Astrocyte (in vitro differentiated cells and primary cell): ENCODE measurements at regions not wholly inside any gene's neighbourhood (a gene's known extent, or its start where the extent isn't known, plus 50 kb on each side); places are given as distances from the start of the nearest gene placed in this dataset.

Experiments
- DNase-seq: peaks from one replicate; pipeline ENCODE4 v3.0.0-alpha.2; 2010; ENCODE audit warnings: low read depth
- FAIRE-seq: peaks from 2 replicates; lab custom pipeline; 2011; peaks lifted over from hg19 to GRCh38; lab: Jason Lieb, UNC
- H2AFZ ChIP-seq: 2 replicates; pipeline ENCODE4 v1.6.0; 2012; ENCODE audit warnings: low read depth, low read length, inconsistent platforms
- H3K27ac ChIP-seq: 2 replicates; pipeline ENCODE4 v1.5.1; 2011; ENCODE audit warnings: low read depth, low read length, inconsistent platforms
- H3K27me3 ChIP-seq: 2 replicates; pipeline ENCODE4 v1.6.0; 2011; ENCODE audit warnings: low read length, inconsistent platforms; ENCODE audit not compliant: insufficient read depth
- H3K36me3 ChIP-seq: 2 replicates; pipeline ENCODE4 v1.5.1; 2011; ENCODE audit warnings: low read length, inconsistent platforms; ENCODE audit not compliant: insufficient read depth
- H3K4me1 ChIP-seq: 2 replicates; pipeline ENCODE4 v1.5.1; 2011; ENCODE audit warnings: low read length, inconsistent platforms; ENCODE audit not compliant: insufficient read depth
- H3K4me2 ChIP-seq: 2 replicates; pipeline ENCODE4 v1.6.0; 2012; ENCODE audit warnings: low read length, inconsistent platforms
- H3K4me3 ChIP-seq: 2 replicates; pipeline ENCODE4 v1.5.1; 2011; ENCODE audit warnings: low read depth, mild to moderate bottlenecking, low read length, inconsistent platforms; ENCODE audit not compliant: insufficient read depth
- H3K79me2 ChIP-seq: 2 replicates; pipeline ENCODE4 v1.6.0; 2012; ENCODE audit warnings: mild to moderate bottlenecking, low read length, inconsistent platforms; ENCODE audit not compliant: insufficient read depth
- H3K9ac ChIP-seq: 2 replicates; pipeline ENCODE4 v1.6.0; 2012; ENCODE audit warnings: mild to moderate bottlenecking, low read length, inconsistent platforms
- H3K9me3 ChIP-seq: 2 replicates; pipeline ENCODE4 v1.5.1; 2012; ENCODE audit warnings: low read depth, mild to moderate bottlenecking, low read length, inconsistent platforms; ENCODE audit not compliant: insufficient read depth
- H4K20me1 ChIP-seq: 2 replicates; pipeline ENCODE4 v1.6.0; 2012; ENCODE audit warnings: low read length, inconsistent platforms; ENCODE audit not compliant: insufficient read depth
- H3K27ac Mint-ChIP-seq: one replicate; pipeline ENCODE4 v1.8.0; 2021; ENCODE audit warnings: mild to moderate bottlenecking, mixed read lengths; ENCODE audit not compliant: unreplicated experiment
- H3K27me3 Mint-ChIP-seq: one replicate; pipeline ENCODE4 v1.8.0; 2021; ENCODE audit warnings: low read depth, mixed read lengths; ENCODE audit not compliant: unreplicated experiment
- H3K36me3 Mint-ChIP-seq: one replicate; pipeline ENCODE4 v1.8.0; 2021; ENCODE audit warnings: low read depth, mixed read lengths; ENCODE audit not compliant: unreplicated experiment
- H3K4me1 Mint-ChIP-seq: one replicate; pipeline ENCODE4 v1.8.0; 2021; ENCODE audit warnings: low read depth, mixed read lengths; ENCODE audit not compliant: unreplicated experiment
- H3K4me3 Mint-ChIP-seq: one replicate; pipeline ENCODE4 v1.8.0; 2021; ENCODE audit warnings: mild to moderate bottlenecking, moderate library complexity, mixed read lengths; ENCODE audit not compliant: unreplicated experiment
- H3K9me3 Mint-ChIP-seq: one replicate; pipeline ENCODE4 v1.8.0; 2021; ENCODE audit warnings: mild to moderate bottlenecking, mixed read lengths; ENCODE audit not compliant: unreplicated experiment
- EZH2 ChIP-seq: IDR thresholded peaks from 2 replicates; pipeline ENCODE4 v1.6.1; 2012; ENCODE audit warnings: mild to moderate bottlenecking, low read length, inconsistent platforms; ENCODE audit not compliant: insufficient read depth
- TF ChIP-seq, protein P1 (sequence below): IDR thresholded peaks from 2 replicates; pipeline ENCODE4 v1.5.1; 2011; ENCODE audit warnings: low read depth, mild to moderate bottlenecking, inconsistent platforms, low read length, moderate library complexity; ENCODE audit not compliant: insufficient read depth

DNA sequence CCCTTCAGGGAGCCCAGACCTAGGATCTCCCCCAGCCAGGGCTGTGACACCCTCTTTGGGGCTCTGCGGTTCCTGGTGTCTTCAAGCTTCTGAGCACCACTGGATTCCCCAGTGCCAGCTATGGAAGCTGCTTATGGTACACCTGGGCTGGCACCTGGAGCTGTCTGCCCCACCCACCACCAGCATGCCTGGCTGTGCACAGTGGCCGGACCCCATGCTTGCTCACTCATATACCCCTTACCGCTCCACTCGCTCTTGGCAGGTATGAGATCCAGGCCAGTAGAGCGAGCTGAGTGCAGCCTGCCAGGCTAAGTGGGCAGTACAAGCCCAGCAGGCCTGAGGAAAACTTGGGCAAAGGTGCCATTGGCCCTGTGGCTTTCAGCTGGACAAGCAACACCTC is 114.0 kb downstream of the DACT1 start:
- H3K9me3 ChIP-seq: no peaks in the 10 kb centered on the region
- no peak for TF ChIP-seq EZH2
- TF ChIP-seq, protein P1, sequence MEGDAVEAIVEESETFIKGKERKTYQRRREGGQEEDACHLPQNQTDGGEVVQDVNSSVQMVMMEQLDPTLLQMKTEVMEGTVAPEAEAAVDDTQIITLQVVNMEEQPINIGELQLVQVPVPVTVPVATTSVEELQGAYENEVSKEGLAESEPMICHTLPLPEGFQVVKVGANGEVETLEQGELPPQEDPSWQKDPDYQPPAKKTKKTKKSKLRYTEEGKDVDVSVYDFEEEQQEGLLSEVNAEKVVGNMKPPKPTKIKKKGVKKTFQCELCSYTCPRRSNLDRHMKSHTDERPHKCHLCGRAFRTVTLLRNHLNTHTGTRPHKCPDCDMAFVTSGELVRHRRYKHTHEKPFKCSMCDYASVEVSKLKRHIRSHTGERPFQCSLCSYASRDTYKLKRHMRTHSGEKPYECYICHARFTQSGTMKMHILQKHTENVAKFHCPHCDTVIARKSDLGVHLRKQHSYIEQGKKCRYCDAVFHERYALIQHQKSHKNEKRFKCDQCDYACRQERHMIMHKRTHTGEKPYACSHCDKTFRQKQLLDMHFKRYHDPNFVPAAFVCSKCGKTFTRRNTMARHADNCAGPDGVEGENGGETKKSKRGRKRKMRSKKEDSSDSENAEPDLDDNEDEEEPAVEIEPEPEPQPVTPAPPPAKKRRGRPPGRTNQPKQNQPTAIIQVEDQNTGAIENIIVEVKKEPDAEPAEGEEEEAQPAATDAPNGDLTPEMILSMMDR: no peak
- no peak overlapping the region for H2AFZ ChIP-seq
- no peaks in the 10 kb centered on the region for H3K36me3 ChIP-seq
- Mint-ChIP-seq H3K4me3 (no peak overlapping the region), H3K36me3 (no peaks in the 10 kb centered on the region), H3K9me3 (no peaks in the 10 kb centered on the region), H3K27me3 (peaks cover 5% of the 10 kb centered on the region), H3K27ac (peak overlapping the region; percentile 41), H3K4me1 (peaks cover 24% of the 10 kb centered on the region)
- no peak overlapping the region for H3K27ac ChIP-seq
- FAIRE-seq: no peak
- H3K79me2 ChIP-seq: no peaks in the 10 kb centered on the region
- no peaks in the 10 kb centered on the region for H3K27me3 ChIP-seq
- H3K4me3 ChIP-seq: no peak overlapping the region
- no peaks in the 10 kb centered on the region for H4K20me1 ChIP-seq
- no peak overlapping the region for H3K9ac ChIP-seq
- H3K4me1 ChIP-seq: peaks cover 30% of the 10 kb centered on the region
- DNase-seq: no peak
- no peak overlapping the region for H3K4me2 ChIP-seq

DNA sequence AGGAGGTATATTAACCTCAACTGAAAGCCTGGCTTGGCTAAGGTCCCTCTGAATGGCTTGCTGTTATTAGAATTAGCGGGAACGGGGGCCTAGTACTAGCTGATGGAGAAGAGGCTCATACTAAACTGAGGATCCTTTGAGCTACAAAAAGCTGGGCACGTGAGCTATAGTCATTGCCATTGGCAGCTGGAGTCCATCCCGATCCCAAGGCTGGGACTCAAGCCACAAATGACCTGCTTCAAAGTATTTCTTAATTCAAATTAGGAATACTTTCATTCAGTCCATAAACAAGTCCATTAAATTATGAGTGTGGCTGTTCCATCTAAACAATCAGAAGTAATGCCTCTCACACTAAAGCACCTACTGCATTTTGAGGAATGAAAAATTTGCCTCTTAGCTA is 114.5 kb downstream of the DACT1 start:
- Histone ChIP-seq H3K79me2 (no peaks in the 10 kb centered on the region), H3K27me3 (no peaks in the 10 kb centered on the region), H2AFZ (no peak overlapping the region), H4K20me1 (no peaks in the 10 kb centered on the region), H3K4me3 (no peak overlapping the region), H3K4me2 (peak overlapping the region; percentile 44), H3K36me3 (no peaks in the 10 kb centered on the region), H3K9ac (no peak overlapping the region), H3K4me1 (peaks cover 26% of the 10 kb centered on the region), H3K9me3 (no peaks in the 10 kb centered on the region), H3K27ac (no peak overlapping the region)
- Mint-ChIP-seq H3K4me1 (peaks cover 20% of the 10 kb centered on the region), H3K9me3 (no peaks in the 10 kb centered on the region), H3K27ac (no peak overlapping the region), H3K4me3 (no peak overlapping the region), H3K36me3 (no peaks in the 10 kb centered on the region), H3K27me3 (peaks cover 5% of the 10 kb centered on the region)
- FAIRE-seq (no peak), DNase-seq (no peak)
- TF ChIP-seq, protein P1: no peak
- TF ChIP-seq EZH2: no peak

DNA sequence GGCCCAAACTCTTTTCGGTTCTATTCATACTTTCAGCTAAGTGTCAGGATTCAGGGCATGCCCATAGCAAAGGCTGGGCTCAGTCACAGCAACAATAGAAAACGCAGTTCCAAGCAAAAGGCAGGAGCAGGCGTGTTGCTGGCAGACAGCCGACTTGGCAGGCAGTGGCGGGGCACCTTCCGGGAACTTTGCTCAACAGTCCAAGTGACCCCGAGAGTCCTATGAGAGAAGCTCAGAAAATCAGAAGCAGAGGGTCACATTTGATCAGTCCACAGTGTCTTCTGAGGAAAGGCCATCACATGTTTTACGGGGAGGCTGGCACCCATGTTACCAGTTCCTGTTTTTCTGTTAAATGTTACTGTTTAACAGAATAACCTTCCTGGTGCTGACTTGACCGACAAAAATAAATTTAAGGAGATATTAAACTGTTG is 115.0 kb downstream of the DACT1 start:
- H3K4me2 ChIP-seq: peak overlapping the region; percentile 44
- DNase-seq (no peak), FAIRE-seq (no peak)

More for the DNA sequence above, 115.0 kb downstream of the DACT1 start:
- Histone ChIP-seq H3K4me1 (peaks cover 23% of the 10 kb centered on the region), H3K9me3 (no peaks in the 10 kb centered on the region), H3K27me3 (no peaks in the 10 kb centered on the region), H3K4me3 (no peak overlapping the region), H4K20me1 (no peaks in the 10 kb centered on the region), H3K27ac (no peak overlapping the region), H2AFZ (peak overlapping the region; percentile 50), H3K36me3 (no peaks in the 10 kb centered on the region), H3K9ac (no peak overlapping the region), H3K79me2 (no peaks in the 10 kb centered on the region)
- Mint-ChIP-seq H3K4me3 (no peak overlapping the region), H3K27ac (no peak overlapping the region), H3K4me1 (peaks cover 19% of the 10 kb centered on the region), H3K27me3 (peaks cover 5% of the 10 kb centered on the region), H3K36me3 (no peaks in the 10 kb centered on the region), H3K9me3 (no peaks in the 10 kb centered on the region)
- TF ChIP-seq, protein P1: no peak
- TF ChIP-seq EZH2: no peak
